ENCODE measurements at regions not wholly inside any gene's neighbourhood (a gene's known extent, or its start where the extent isn't known, plus 50 kb on each side); places are given as distances from the start of the nearest gene placed in this dataset.
A peak's percentile ranks its signal among the peaks of the same experiment; 100 is the strongest.

- no peak for TF ChIP-seq EZH2 (optimal IDR thresholded peaks at IDR 0.05; ENCODE audit: low read depth, low read length)
- peak; percentile 65 for TF ChIP-seq CTCF (IDR thresholded peaks at IDR 0.05; ENCODE audit: low read length)
- no peak for TF ChIP-seq EZH2phosphoT487 (IDR thresholded peaks at IDR 0.05; ENCODE audit: low read length)
- Histone ChIP-seq H3K9me3 (replicated peaks; ENCODE audit: insufficient read depth, low read length) (no peaks in the 10 kb centered on the region), H3K79me2 (ENCODE audit: low read length) (no peaks in the 10 kb centered on the region), H3K4me1 (ENCODE audit: low read length) (peaks cover 25% of the 10 kb centered on the region), H4K20me1 (ENCODE audit: insufficient read depth, low read length) (no peaks in the 10 kb centered on the region), H3K27ac (ENCODE audit: low read length) (peak overlapping the region; percentile 4; the same call in 1 of the 2 replicates), H3K27me3 (replicated peaks; ENCODE audit: insufficient read depth, low read length) (peaks cover 67% of the 10 kb centered on the region), H3K36me3 (replicated peaks; ENCODE audit: insufficient read depth, low read length) (no peaks in the 10 kb centered on the region), H2AFZ (ENCODE audit: low read length) (no peak overlapping the region), H3K4me2 (ENCODE audit: low read depth, low read length) (peak overlapping the region; percentile 58), H3K9me2 (replicated peaks; ENCODE audit: insufficient read depth, low read length) (no peaks in the 10 kb centered on the region), H3K4me3 (ENCODE audit: low read length) (peak overlapping the region; percentile 13; the same call in 1 of the 2 replicates), H3K9ac (ENCODE audit: low read length) (no peak overlapping the region), H3F3A (ENCODE audit: insufficient read depth, low read length) (peaks cover 18% of the 10 kb centered on the region)
- peak; percentile 73 for DNase-seq
Observed at GRCh38 chr1:81549588-81550127, 251.1 kb upstream of the ADGRL2 start.

- no peaks in the 10 kb centered on the region for H4K20me1 ChIP-seq (ENCODE audit: insufficient read depth, low read length)
- H3K4me2 ChIP-seq (ENCODE audit: low read depth, low read length): peak overlapping the region; percentile 58
Observed at GRCh38 chr1:81548918-81549587, 251.7 kb upstream of the ADGRL2 start.

GRCh38 chr1:81547912-81548303 is 252.8 kb upstream of the ADGRL2 start:
- Histone ChIP-seq H3K4me2 (ENCODE audit: low read depth, low read length) (peak overlapping the region; percentile 58), H3K27ac (ENCODE audit: low read length) (no peak overlapping the region), H3K4me3 (ENCODE audit: low read length) (no peak overlapping the region)

More at GRCh38 chr1:81548918-81549587, 251.7 kb upstream of the ADGRL2 start:
- H3K9me2 ChIP-seq (replicated peaks; ENCODE audit: insufficient read depth, low read length): no peaks in the 10 kb centered on the region
- no peaks in the 10 kb centered on the region for H3K79me2 ChIP-seq (ENCODE audit: low read length)
- H2AFZ ChIP-seq (ENCODE audit: low read length): no peak overlapping the region
- peaks cover 22% of the 10 kb centered on the region for H3K4me1 ChIP-seq (ENCODE audit: low read length)
- peaks cover 14% of the 10 kb centered on the region for H3F3A ChIP-seq (ENCODE audit: insufficient read depth, low read length)
- H3K4me3 ChIP-seq (ENCODE audit: low read length): peak overlapping the region; percentile 13; the same call in 1 of the 2 replicates
- H3K36me3 ChIP-seq (replicated peaks; ENCODE audit: insufficient read depth, low read length): no peaks in the 10 kb centered on the region
- peaks cover 67% of the 10 kb centered on the region for H3K27me3 ChIP-seq (replicated peaks; ENCODE audit: insufficient read depth, low read length)
- peak; percentile 76 for DNase-seq
- H3K9ac ChIP-seq (ENCODE audit: low read length): no peak overlapping the region
- no peaks in the 10 kb centered on the region for H3K9me3 ChIP-seq (replicated peaks; ENCODE audit: insufficient read depth, low read length)
- peak overlapping the region; percentile 4; the same call in 1 of the 2 replicates for H3K27ac ChIP-seq (ENCODE audit: low read length)
- TF ChIP-seq EZH2phosphoT487 (IDR thresholded peaks at IDR 0.05; ENCODE audit: low read length): no peak; the same call in 1 of the 2 replicates
- TF ChIP-seq EZH2 (optimal IDR thresholded peaks at IDR 0.05; ENCODE audit: low read depth, low read length): no peak
- TF ChIP-seq CTCF (IDR thresholded peaks at IDR 0.05; ENCODE audit: low read length): no peak

More at GRCh38 chr1:81547912-81548303, 252.8 kb upstream of the ADGRL2 start:
- H3K79me2 ChIP-seq (ENCODE audit: low read length): no peaks in the 10 kb centered on the region
- no peaks in the 10 kb centered on the region for H4K20me1 ChIP-seq (ENCODE audit: insufficient read depth, low read length)
- no peaks in the 10 kb centered on the region for H3K9me2 ChIP-seq (replicated peaks; ENCODE audit: insufficient read depth, low read length)
- peaks cover 60% of the 10 kb centered on the region for H3K27me3 ChIP-seq (replicated peaks; ENCODE audit: insufficient read depth, low read length)
- H3K4me1 ChIP-seq (ENCODE audit: low read length): peaks cover 17% of the 10 kb centered on the region
- DNase-seq: no peak
- H3K36me3 ChIP-seq (replicated peaks; ENCODE audit: insufficient read depth, low read length): no peaks in the 10 kb centered on the region
- peaks cover 14% of the 10 kb centered on the region for H3F3A ChIP-seq (ENCODE audit: insufficient read depth, low read length)
- no peak overlapping the region for H2AFZ ChIP-seq (ENCODE audit: low read length)
- no peaks in the 10 kb centered on the region for H3K9me3 ChIP-seq (replicated peaks; ENCODE audit: insufficient read depth, low read length)
- no peak overlapping the region for H3K9ac ChIP-seq (ENCODE audit: low read length)
- TF ChIP-seq CTCF (IDR thresholded peaks at IDR 0.05; ENCODE audit: low read length) (no peak), EZH2 (optimal IDR thresholded peaks at IDR 0.05; ENCODE audit: low read depth, low read length) (no peak), EZH2phosphoT487 (IDR thresholded peaks at IDR 0.05; ENCODE audit: low read length) (no peak)

Measured in MM.1S (cell line).